Vagina (tissue), 2 donors: ENCODE measurements at regions not wholly inside any gene's neighbourhood (a gene's known extent, or its start where the extent isn't known, plus 50 kb on each side); places are given as distances from the start of the nearest gene placed in this dataset.

Experiments
- CTCF ChIP-seq, 3 experiments: fragments of 450-650 bp in 2 of 3; fragments of 200-600 bp in 1 of 3; sonication (generic) in 1 of 3; IDR thresholded peaks; one replicate each; pipeline ENCODE4 v1.5.1; 2017 to 2019; ENCODE audit warnings: antibody characterized with exemption in 3 of 3, mild to moderate bottlenecking in 2 of 3, moderate library complexity in 2 of 3
- POLR2A ChIP-seq, 2 donors: fragments of 450-650 bp; IDR thresholded peaks; one replicate each; pipeline ENCODE4 v1.6.1; 2017; ENCODE audit warnings: antibody characterized with exemption in 2 of 2, mild to moderate bottlenecking in 2 of 2, moderate library complexity in 2 of 2
- POLR2AphosphoS5 ChIP-seq, 2 donors: sonication (generic); formaldehyde crosslinking; IDR thresholded peaks; one replicate each; pipeline ENCODE4 v1.9.0; 2017; ENCODE audit warnings: antibody characterized with exemption in 2 of 2, mild to moderate bottlenecking in 2 of 2, low read depth in 1 of 2; ENCODE audit not compliant: insufficient read depth in 1 of 2

DNA sequence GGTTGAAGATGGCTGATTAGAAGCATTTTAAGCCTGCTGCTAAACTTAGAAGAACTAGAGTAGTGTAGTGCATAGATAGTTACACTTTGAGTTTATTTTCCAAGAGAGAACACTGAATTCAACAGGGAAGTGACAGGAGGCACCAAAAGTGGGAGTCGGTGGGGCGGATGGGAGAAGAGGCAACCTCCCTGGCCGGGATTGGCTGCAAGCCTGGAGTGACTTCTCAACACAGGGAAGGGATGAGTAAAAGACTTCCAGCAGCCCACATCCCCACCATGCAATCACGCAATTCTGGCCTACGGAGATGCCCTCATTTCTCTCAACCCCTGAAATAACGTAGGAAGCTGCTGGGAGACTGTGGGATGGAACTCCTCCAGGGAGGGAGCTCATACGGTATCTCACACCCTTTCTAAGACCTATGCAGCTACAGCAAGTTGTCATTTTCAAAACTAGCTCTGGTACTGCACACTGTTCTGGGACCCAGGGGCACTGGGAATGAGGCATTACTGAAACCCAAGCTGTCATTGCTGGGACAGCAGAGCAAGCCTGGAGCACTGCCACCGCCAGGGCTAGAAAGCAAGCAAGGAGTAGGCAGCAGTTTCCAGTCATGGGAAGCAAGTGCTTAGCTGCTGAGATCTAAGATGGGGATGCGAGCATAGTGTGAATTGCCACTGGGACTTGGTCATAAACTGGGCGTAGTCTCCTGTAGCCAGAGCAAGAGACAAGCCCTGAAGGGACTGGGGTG is 331.6 kb upstream of the PTGER4 start:
- TF ChIP-seq CTCF (IDR thresholded peaks at IDR 0.05) (no peak), POLR2AphosphoS5 (IDR thresholded peaks at IDR 0.05; ENCODE audit: insufficient read depth in 1 of 2, low read depth in 1 of 2) (no peak), POLR2A (IDR thresholded peaks at IDR 0.05) (no peak)
